ENCODE measurements at regions not wholly inside any gene's neighbourhood (a gene's known extent, or its start where the extent isn't known, plus 50 kb on each side); places are given as distances from the start of the nearest gene placed in this dataset.

DNA sequence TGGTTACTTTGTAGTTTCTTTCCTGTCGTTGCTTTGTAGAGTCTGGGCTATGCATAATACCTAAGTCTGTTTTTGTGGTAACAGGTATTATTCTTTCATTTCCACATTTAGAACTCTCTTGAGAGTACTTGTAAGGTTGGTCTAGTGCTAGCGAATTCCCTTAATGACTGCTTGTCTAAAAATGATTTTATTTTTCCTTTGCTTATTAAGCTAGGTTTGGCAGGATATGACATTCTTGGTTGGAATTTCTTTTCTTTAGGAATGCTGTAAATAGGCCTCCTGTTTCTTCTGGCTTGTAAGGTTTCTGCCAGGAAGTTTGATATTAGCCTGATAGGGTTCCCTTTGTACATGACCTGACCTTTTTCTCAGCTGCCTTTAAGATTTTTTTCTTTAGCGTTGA, 70.1 kb upstream of the SGO1 start:
- TF ChIP-seq, protein P1, sequence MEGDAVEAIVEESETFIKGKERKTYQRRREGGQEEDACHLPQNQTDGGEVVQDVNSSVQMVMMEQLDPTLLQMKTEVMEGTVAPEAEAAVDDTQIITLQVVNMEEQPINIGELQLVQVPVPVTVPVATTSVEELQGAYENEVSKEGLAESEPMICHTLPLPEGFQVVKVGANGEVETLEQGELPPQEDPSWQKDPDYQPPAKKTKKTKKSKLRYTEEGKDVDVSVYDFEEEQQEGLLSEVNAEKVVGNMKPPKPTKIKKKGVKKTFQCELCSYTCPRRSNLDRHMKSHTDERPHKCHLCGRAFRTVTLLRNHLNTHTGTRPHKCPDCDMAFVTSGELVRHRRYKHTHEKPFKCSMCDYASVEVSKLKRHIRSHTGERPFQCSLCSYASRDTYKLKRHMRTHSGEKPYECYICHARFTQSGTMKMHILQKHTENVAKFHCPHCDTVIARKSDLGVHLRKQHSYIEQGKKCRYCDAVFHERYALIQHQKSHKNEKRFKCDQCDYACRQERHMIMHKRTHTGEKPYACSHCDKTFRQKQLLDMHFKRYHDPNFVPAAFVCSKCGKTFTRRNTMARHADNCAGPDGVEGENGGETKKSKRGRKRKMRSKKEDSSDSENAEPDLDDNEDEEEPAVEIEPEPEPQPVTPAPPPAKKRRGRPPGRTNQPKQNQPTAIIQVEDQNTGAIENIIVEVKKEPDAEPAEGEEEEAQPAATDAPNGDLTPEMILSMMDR (conservative IDR thresholded peaks at IDR 0.05 in 1 of 2, IDR thresholded peaks at IDR 0.05 in 1 of 2; ENCODE audit: extremely low read depth in 1 of 2, insufficient read depth in 1 of 2, low read depth in 1 of 2, low read length in 2 of 2) = no peak
- TF ChIP-seq EZH2 (IDR thresholded peaks at IDR 0.05; ENCODE audit: borderline replicate concordance, low read length) = no peak

Data from mammary epithelial cell (primary cell).